GM19463 (cell line): ENCODE measurements at regions not wholly inside any gene's neighbourhood (a gene's known extent, or its start where the extent isn't known, plus 50 kb on each side); places are given as distances from the start of the nearest gene placed in this dataset.

Experiments
- ATAC-seq: cut with Tn5 transposase; IDR thresholded peaks from one replicate; pipeline ENCODE4 v1.9.1; 2021; ENCODE audit warnings: mild to moderate bottlenecking, moderate library complexity; ENCODE audit not compliant: unreplicated experiment

DNA sequence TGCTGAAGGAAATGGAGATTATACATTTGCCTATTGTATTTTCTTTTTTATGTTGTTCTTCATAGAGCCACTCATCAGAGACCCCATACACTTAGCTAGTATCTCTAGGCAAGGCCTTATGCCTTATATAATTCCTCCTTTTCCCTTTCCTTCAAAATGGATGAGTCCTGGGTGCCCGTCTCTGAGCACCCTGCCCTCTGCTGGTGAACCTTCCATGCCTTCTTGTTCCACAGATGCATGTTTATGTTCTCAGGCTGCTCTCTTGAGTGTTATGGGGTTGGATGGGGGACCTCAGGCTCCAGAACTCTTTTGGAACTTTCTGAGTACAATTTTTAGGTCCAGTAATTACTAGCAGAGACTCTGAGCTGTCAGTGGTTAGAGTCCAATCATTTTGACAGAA is 368.6 kb upstream of the SPRED2 start:
- ATAC-seq = no peak

DNA sequence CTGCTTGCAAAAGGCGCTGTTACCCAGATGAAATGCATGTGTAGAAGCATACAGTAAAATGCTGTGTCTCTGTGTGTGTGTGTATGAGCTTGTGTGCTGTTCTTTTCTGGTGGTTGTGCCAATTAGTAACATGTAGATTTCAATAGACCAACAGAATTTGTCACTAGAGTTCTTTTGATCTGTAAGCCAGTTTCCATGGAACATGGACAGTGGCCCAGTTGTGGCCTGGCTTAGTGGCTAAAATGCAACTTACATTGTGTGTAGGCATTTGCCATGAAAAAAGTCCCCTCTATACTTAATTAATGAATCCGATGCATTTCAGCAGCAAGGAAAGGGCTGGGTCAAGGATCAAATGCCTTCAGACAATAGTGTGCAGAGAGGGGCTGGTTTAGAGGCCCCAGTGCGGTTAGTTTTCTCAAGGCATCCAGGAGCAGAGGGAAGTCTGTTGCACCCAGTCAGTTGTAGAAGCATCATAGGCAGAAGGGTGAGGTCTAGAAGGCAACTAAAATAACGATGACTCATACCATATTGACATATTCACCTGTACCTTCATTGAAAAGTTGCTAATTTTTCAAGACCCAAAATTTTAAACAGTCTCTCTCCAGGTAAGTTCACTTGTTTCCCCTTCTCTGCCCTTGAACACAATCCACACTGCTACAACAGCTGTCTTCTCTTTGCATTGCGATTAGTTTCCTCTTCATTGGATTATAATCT is 366.9 kb upstream of the SPRED2 start:
- ATAC-seq = no peak

DNA sequence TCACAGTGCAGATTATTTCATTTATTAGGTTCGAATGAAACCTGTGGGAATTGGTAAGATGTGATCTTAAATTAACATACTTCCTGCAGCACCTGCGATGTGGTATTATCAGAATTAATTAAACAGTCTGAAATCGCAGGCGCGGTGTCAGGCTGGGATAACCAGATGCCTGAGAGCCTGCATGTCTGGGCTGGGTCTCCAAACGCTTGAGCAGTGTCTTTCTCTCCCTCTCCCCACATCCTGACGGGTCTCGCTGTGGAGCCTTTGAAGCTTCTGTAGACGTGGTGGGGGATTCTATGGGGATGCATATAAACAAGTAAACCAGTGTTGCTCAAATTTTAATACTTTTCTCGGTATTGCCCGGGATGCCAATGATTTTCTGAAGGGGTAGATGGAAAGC is 366.2 kb upstream of the SPRED2 start:
- no peak for ATAC-seq

DNA sequence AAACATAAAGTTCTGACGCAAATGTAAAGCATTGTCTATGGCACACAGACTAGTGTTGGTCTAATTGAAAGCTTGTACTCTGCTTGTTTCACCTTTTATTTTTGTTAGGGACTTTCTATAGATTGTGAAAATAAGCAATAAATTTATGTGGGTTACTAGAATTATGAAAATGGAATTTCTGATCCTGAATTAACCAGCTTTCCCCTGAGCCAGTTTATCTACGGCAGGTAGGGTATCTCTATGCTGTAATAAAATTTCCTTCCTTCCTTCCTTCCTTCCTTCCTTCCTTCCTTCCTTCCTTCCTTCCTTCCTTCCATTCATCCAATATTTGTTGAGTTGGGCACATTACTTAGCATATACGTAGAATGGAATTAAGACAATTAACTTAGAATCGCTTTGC is 362.6 kb upstream of the SPRED2 start:
- ATAC-seq = no peak

DNA sequence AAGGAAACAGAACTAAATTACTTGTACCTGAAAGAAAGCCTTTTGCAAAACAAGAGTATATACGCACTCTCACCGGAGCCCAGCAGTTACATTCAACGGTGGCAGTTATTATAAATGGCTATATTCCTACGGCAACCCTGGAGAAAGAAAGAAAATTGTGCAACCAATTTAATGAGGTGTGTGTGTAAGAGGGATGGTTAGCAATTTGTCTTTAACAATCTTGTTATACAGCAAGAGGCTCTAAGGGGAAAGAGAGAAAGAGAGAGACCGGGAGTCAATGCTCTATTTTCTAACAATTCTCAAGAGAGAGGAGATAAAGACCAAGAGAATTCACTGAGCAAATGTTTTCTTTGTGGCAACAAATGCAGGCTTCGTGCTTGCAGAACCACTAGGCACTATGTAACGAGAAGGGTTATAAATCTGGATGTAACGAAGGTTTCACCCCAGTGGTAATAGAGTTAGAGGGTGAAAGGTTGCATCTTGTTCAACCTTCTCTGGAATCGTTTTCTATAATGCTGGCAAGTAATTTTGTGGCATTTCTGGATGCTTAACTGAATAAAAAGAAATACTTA is 359.1 kb upstream of the SPRED2 start:
- no peak for ATAC-seq

DNA sequence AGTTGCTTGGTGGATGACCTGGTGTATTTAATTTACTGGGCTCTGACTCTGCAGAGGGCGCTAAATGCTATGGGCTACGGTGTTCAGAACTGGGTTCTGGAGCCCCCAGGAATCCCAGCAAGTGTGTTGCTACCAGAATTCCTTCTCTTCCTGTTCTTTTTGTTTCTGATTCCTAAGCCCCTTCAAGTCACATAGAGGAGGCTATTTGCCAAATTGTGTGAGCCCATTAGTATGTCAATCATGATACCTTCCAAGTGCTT is 358.2 kb upstream of the SPRED2 start:
- no peak for ATAC-seq

DNA sequence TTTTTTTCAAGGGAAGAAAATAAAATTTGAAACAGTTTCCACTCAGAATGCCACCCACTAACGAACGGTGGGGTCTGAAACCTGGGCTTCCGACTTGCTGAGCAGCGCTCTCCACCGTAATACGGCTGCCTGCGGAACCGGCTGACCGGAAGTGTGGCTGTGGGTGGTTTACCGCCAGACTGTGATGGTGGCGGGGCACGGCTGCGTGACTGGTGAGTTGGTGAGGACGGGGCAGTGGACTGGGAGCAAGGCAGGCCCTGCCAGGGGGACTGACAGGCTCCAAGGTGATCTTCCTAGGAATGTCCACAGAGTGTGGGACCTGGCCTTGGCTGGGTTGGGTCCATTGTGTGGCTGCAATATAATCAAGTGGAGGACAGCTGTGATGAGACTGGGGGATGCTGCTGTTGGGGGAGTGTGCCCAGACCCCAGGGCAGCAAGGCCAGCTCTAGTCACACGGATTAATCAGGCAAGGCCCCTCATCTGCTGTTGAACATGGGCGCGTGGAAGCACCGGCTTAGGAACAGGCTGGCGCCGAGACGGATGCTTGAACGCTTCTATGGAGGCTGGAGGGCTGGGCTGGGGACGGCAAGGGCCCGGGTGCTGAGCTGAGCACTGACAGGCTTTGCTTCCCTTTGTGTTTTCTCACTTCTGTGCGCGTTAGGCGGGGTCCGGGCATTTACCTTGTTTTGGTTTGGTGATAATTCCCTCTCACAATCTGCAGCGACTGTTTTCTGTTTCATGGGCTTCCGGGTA is 357.7 kb upstream of the SPRED2 start:
- no peak for ATAC-seq

DNA sequence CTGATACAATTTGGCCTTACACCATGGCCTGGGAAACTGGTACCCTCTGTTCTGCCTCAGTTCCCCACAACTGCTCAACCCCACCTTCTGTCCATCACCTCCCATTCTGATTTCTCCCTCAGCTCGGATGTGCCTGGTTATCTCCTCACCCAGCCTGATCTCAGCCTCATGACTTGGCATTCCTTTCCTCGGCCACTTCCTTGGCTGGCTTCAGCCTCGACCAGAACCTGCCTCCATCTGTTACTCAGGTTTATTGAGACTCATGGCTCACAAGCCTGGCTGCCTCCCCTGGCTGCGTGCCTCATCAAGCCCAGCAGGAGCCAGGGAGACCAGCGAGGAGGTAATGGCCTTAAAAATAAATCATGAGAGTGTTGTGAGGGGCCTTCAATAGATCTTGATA is 356.2 kb upstream of the SPRED2 start:
- ATAC-seq = no peak

DNA sequence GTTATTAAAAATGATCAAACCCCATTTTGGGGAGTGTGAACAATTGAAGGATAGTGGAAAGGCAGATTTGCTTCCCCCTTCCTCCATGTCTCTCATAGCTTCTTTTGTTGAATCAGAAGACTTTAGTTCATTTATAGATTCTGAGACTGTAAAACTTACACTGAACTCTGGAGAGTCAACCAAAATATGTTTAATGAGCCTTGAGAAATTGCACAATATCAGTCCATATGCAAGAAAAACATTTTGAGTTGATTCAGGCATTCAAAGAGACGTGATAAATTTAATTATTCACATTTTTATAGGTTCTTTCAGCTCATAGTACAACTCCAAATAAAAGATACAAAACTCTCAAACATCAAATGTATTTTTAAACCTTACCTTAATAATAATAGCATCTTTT is 354.4 kb upstream of the SPRED2 start:
- no peak for ATAC-seq

DNA sequence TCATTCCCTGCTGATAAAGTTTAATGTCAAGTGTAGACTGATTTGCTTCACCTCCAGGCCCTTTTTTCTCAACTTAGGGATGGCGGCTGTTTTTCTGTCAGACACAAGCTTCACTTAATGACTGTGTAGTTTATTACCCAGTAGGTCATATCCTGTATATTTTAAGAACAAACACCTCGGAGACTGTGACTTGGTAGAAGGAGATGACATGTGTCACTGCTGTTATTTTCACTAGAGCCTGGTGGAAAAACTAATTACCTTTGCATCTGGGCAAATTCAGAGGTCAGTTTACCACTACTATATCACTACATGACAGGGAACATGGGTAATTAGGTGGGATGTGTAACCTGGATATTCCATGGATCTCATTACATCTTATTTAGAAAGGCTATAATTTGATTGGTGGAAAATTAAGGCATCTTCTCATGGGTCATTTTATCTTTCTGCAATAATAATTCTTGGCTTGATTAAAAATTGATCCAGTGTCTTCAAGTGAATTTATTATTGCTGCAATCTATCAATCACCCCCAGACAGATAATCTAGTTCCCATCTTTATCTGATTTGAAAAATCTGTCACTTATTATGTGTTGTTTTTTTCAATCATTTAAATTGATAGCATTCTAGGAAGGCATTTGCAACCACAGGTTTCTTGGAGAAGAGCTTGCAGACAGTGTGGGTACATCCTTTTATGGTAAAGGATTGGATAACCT is 353.8 kb upstream of the SPRED2 start:
- ATAC-seq = no peak

DNA sequence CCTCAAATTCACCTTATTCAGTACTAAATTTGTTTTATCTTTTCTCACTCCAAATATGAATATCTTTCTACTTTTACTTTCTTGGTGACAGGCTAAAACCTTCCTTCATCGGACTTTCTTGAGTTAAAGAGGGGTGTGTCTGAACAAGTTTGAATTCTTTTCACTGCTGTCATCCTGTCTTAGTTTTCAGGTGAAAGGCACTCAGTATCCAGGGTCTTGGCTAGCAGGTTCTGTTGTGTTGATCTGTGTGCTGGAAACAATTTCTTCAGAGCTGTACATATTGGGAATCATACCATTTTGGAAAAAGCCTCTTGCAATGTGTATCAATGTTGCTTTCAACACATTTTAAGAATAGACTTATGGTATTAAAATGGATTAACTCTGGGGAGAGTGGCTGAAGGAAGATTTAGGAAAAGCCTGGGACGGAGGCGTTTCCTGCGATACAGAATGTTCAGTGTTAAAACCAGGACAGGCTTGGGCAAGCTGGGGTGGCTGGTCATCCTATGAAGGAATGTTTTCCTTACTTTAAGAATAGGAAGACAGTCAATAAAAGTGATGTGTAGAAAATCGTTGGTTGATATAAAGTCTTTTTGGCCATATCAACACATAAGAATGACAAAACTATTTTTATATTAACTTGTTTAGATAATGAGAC is 350.7 kb upstream of the SPRED2 start:
- ATAC-seq = no peak

DNA sequence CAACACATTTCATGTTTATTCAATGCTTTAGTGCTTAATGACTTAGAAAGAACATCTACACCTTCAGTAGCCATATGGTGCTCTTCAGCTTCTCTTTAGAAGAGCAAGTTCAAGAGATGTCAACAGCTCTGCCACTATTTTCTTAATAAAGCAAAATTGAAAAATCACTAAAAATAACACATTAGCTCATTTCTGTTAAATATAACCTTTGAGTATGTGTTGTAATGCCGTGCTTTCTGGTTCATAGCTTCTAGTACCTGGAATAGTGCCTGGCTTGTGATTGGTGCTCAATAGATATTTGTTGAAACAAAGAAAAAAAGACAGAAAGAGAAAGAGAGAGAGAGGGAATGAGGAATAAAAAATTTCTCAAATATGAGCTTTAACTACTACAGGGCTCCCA is 349.8 kb upstream of the SPRED2 start:
- ATAC-seq = no peak

DNA sequence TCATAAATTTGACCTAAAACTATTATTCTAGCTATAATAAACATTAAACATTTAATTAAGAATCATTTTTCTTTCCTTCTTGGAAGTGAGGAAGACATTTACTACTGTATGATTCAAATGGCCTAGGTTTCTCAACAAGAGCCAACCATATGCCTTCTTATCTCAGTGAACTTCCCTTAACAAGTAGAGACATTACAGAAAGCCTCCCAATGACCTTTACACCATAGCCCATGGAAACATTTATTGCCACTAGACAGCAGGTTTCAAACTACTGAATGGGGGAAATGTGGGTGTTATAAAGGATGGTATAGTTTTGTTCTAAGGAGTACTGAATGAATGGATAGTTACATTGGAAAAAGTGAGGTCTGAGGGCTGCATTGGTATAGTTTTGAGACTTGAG is 349.4 kb upstream of the SPRED2 start:
- no peak for ATAC-seq

DNA sequence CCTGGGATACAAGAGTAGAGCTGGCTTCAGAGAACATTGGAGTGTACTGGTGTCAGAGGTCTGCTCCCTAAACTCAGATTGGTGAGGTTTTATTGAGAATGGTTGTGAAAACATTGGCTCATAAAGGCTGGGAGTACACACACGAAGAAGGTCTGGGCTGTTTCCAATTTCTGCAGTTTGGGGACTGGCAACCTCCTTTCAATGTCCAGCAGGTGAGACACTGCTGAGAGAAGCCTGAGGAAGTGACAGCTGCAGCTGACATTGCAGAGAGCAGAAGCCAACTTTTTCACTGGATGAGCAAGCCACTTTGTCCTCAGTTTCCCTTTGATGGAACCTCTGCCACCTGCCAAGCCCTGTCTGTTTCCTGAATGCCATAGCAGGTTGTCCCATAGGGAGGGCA is 346.6 kb upstream of the SPRED2 start:
- no peak for ATAC-seq

DNA sequence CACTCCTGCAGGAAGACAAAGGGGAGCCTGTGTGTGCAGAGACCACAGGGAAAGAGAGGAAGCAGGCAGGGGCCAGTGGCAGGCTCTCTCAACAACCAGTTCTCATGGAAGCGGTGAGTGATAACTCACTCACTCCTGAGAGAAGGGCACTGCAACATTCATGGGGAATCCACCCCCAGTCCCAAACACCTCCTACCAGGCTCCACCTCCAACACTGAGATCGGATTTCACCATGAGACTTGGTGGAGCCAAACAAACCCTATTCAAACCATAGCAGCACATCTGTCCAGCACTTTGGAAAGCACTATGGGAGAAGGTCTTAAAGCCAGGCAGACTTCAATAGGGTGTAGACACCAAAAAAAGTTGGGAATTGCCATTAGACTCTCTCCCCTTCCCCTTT is 345.7 kb upstream of the SPRED2 start:
- ATAC-seq = no peak

DNA sequence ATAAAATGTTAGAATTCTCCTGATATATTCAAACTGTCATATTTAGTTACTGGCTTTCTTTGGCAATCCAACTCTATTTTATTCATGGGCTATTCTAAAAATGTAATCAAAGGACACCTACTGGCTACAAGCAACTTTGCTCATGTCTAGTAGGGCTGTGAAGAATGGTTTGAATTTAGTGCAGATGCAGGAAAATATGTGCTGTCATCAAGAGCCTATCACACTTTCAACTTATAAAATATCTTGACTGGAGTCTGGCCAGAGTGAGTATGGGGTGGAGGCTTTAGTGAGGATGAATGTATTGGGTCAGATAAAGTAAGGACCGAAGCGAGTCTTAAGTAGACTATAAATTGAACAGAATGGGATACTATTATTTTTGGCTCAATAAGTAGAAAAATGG is 343.4 kb upstream of the SPRED2 start:
- ATAC-seq = no peak

DNA sequence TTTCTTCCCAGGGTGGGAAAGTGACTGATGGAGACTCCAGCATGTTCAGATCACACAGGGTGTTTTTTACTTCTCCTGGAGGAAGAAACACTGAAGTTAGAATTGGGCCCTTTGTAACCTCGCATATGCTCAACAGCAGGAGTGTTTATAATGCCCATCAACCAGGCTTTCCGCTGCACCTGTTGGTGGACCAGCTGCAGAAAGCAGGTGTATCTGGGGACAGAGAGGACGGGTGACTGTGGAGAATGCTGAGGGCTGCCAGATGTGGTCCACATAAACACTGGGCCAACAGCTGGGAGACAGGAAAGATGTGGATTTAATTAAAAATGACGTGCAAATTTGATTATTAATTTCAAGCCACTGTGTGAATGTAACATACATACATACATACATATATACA is 335.5 kb upstream of the SPRED2 start:
- no peak for ATAC-seq

DNA sequence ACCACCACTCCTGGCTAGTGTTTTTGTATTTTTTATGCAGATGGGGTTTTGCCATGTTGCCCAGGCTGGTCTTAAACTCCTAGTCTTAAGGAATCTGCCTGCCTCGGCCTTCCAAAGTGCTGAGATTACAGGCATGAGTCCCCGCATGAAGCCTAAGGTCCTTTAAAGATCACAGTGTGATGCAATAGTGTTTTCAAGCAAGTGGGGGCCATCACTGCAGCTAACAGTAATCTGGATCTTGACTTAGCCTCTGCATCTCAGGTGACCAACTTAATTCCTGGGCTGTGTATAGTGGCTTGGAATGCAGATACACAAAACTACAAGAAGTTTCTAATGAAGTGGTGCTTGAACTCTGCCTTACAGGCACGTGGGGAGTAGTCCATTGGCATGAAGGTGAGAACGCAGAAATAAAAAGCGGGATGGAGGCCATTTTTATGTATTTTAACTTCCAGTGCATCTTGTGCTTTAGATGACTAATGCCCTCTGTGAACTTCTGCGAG is 334.4 kb upstream of the SPRED2 start:
- no peak for ATAC-seq

DNA sequence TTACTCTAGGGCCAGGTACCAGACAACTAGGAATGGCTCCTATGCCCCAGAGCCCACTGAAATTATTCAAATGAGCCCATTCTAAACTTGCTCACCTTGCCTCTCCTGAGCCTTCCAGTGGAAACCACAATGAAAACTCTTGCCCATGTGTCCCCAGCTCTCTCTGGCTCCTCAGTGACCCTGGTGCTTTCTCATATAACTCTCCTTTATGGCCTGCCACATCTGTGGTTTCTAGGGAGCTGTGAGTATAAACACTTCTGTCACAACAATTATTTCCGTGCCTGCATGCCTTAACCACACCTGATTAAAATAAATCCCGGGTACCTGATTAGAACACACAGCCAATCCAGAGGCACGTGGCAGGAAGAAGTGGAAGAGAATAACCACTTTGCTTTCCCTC is 333.0 kb upstream of the SPRED2 start:
- ATAC-seq = no peak

DNA sequence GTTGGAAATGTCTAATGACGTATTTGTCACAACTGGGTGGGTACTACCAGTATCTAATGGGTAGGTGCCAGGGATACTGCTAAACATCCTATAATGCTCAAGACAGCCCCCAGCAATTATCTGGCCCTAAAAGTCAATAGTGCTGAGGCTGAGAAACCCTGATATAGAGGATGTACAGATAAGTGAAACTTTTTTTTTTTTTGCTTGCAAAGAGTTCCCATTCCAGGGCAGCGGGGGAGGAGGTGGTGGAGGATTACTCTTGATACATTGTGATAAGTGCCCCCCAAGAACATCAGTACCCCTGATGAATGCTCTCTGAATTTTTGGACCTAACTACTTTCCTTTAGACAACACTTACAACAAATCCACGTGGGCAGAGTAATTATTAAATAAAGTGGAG is 329.7 kb upstream of the SPRED2 start:
- no peak for ATAC-seq

DNA sequence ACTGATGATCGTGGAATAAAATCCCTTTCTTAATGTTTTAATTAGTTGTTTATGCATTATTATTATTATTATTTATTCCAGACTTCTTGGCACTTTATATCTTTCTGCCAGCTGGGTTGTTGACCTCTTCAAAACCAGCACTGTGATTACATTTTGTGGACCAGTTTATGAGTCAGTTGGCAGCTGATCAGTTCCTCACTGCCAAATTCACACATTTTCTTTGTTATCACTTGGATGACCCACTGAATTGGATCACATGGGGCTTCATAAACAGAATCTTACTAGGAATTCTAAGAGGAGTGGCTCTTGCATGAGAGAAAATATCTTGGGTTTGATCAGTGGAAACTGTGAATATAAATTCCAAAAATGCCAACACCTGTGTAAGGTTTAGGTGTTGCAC is 321.8 kb upstream of the SPRED2 start:
- no peak for ATAC-seq
